Hepatocyte (in vitro differentiated cells): ENCODE measurements at regions not wholly inside any gene's neighbourhood (a gene's known extent, or its start where the extent isn't known, plus 50 kb on each side); places are given as distances from the start of the nearest gene placed in this dataset.

Source experiments
- DNase-seq: peaks from one replicate; pipeline ENCODE4 v3.0.0-alpha.2; 2016; ENCODE audit warnings: low spot score
- H2AFZ ChIP-seq: fragments of 200-600 bp; sonication (generic); 2 replicates; pipeline ENCODE4 v1.6.0; 2016; ENCODE audit warnings: antibody characterized with exemption, mild to moderate bottlenecking
- H3K27ac ChIP-seq: fragments of 200-600 bp; sonication (generic); 2 replicates; pipeline ENCODE4 v1.5.1; 2016; ENCODE audit warnings: mild to moderate bottlenecking
- H3K27me3 ChIP-seq: fragments of 200-600 bp; sonication (generic); 2 replicates; pipeline ENCODE4 v1.6.1; 2016
- H3K36me3 ChIP-seq: fragments of 200-600 bp; sonication (generic); replicated peaks from 2 replicates; pipeline ENCODE4 v1.5.1; 2016; ENCODE audit warnings: low read depth; ENCODE audit not compliant: insufficient read depth
- H3K4me1 ChIP-seq: fragments of 200-600 bp; sonication (generic); 2 replicates; pipeline ENCODE4 v1.5.1; 2016; ENCODE audit warnings: mild to moderate bottlenecking, moderate library complexity; ENCODE audit not compliant: insufficient read depth
- H3K4me2 ChIP-seq: fragments of 200-600 bp; sonication (generic); 2 replicates; pipeline ENCODE4 v1.6.0; 2016
- H3K4me3 ChIP-seq: fragments of 200-600 bp; sonication (generic); 2 replicates; pipeline ENCODE4 v1.5.1; 2016; ENCODE audit warnings: mild to moderate bottlenecking
- H3K79me2 ChIP-seq: fragments of 200-600 bp; sonication (generic); 2 replicates; pipeline ENCODE4 v1.6.0; 2017; ENCODE audit warnings: mild to moderate bottlenecking
- H3K9me2 ChIP-seq: fragments of 200-600 bp; sonication (generic); replicated peaks from 2 replicates; pipeline ENCODE4 v1.6.0; 2017; ENCODE audit warnings: mild to moderate bottlenecking; ENCODE audit not compliant: insufficient read depth
- H3K9me3 ChIP-seq: fragments of 200-600 bp; sonication (generic); 2 replicates; pipeline ENCODE4 v1.5.1; 2016; ENCODE audit warnings: low read depth, mild to moderate bottlenecking
- H4K20me1 ChIP-seq: fragments of 200-600 bp; sonication (generic); 2 replicates; pipeline ENCODE4 v1.6.0; 2016; ENCODE audit warnings: mild to moderate bottlenecking; ENCODE audit not compliant: insufficient read depth, poor library complexity, severe bottlenecking
- EZH2 ChIP-seq: fragments of 200-600 bp; sonication (generic); IDR thresholded peaks from 2 replicates; pipeline ENCODE4 v1.6.1; 2016; ENCODE audit warnings: antibody characterized with exemption, mild to moderate bottlenecking, borderline replicate concordance
- EZH2phosphoT487 ChIP-seq: fragments of 200-600 bp; sonication (generic); IDR thresholded peaks from one replicate; pipeline ENCODE4 v1.6.1; 2018; ENCODE audit warnings: antibody characterized with exemption, mild to moderate bottlenecking, low read depth, moderate library complexity; ENCODE audit not compliant: unreplicated experiment, severe bottlenecking
- WGBS: methylation state at CpG from one replicate; pipeline ENCODE4 v1.1.6; 2016; ENCODE audit warnings: low lambda C conversion rate; ENCODE audit errors: missing lambda C conversion rate; 5-methylcytosine and 5-hydroxymethylcytosine counted together
- TF ChIP-seq, protein P1 (sequence below): fragments of 200-600 bp; sonication (generic); IDR thresholded peaks from 2 replicates; pipeline ENCODE4 v1.5.1; 2016; ENCODE audit warnings: antibody characterized with exemption, mild to moderate bottlenecking; ENCODE audit not compliant: poor library complexity

DNA sequence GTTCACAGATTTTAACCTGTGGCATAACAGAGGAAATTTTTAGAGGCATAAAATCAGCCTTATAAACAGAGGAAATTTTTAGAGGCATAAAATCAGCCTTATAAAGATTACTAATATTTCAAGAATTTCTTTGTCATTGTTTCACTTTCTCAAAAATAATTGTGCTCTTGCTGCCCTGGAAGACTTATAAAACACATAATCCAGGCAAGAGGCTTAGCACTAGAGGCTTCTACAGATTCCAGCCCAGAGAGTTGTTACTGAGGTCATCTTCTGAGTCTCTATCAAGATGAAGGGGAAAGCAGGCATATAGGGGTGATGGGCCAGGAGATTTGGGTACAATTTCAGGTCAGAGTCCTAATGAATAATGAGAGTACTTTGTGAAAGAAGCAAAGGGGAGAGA, 85.7 kb downstream of the RFPL4B start:
- Histone ChIP-seq H3K4me2 (no peak overlapping the region), H2AFZ (no peak overlapping the region), H3K4me1 (no peaks in the 10 kb centered on the region), H3K36me3 (no peaks in the 10 kb centered on the region), H3K9me3 (no peaks in the 10 kb centered on the region), H4K20me1 (no peaks in the 10 kb centered on the region), H3K27me3 (no peaks in the 10 kb centered on the region), H3K4me3 (no peak overlapping the region), H3K9me2 (no peaks in the 10 kb centered on the region), H3K27ac (peak overlapping the region; percentile 20), H3K79me2 (no peaks in the 10 kb centered on the region)
- no peak for DNase-seq
- TF ChIP-seq EZH2 = no peak
- no peak for TF ChIP-seq EZH2phosphoT487
- TF ChIP-seq, protein P1, sequence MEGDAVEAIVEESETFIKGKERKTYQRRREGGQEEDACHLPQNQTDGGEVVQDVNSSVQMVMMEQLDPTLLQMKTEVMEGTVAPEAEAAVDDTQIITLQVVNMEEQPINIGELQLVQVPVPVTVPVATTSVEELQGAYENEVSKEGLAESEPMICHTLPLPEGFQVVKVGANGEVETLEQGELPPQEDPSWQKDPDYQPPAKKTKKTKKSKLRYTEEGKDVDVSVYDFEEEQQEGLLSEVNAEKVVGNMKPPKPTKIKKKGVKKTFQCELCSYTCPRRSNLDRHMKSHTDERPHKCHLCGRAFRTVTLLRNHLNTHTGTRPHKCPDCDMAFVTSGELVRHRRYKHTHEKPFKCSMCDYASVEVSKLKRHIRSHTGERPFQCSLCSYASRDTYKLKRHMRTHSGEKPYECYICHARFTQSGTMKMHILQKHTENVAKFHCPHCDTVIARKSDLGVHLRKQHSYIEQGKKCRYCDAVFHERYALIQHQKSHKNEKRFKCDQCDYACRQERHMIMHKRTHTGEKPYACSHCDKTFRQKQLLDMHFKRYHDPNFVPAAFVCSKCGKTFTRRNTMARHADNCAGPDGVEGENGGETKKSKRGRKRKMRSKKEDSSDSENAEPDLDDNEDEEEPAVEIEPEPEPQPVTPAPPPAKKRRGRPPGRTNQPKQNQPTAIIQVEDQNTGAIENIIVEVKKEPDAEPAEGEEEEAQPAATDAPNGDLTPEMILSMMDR = no peak

DNA sequence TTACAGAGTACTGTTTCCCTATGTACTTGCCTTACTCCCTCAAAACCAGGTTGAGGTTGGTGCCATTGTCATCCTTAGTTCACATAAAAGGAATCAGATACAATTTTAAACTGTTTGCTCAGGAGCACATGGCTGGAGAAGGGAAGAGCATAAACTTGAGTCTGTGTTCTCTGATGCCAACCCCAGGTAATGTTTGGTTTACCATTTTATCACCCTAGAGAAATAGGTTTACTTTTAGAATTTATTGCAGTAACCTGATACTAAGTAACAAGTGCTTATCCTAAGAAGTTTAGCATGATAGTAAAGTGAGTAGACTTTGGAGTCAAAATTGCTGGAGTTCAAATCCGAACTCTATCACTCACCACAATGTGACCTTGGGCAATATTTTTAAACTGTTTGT, 86.3 kb downstream of the RFPL4B start:
- TF ChIP-seq, protein P1 = no peak
- TF ChIP-seq EZH2 = no peak
- TF ChIP-seq EZH2phosphoT487 = no peak
- Histone ChIP-seq H3K4me1 (no peaks in the 10 kb centered on the region), H2AFZ (no peak overlapping the region), H3K4me3 (no peak overlapping the region), H3K27ac (peak overlapping the region; percentile 20), H3K9me2 (no peaks in the 10 kb centered on the region), H3K4me2 (no peak overlapping the region), H3K79me2 (no peaks in the 10 kb centered on the region), H4K20me1 (no peaks in the 10 kb centered on the region), H3K36me3 (no peaks in the 10 kb centered on the region), H3K9me3 (no peaks in the 10 kb centered on the region), H3K27me3 (no peaks in the 10 kb centered on the region)
- WGBS = 33% methylated on average over 1 of the region's 1 CpG
- peak; percentile 10 for DNase-seq

DNA sequence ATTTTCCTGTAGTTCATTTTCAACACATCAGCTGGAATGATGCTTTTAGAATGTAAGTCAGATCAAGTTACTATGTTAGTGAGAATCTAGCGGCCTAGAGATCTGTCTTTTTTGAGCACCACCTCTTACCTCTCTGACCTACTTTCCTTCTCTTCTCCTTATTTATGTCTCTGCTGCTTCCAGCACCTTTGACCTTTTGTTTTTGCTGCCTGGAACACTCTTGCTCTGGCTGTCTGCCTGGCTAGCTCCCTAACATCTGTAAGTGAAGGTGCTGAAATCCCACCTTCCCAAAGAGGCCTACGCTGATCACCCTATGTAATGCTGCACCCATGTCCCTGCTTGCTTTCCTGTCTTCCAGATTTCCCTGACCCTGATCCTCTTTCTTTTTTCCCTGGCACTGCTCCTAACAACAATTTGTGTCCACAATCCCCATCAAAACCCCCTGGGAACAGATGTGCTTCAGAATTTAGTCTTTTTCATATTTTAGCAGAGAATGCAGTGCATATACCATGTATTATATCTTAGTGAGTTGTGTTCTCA, 87.8 kb downstream of the RFPL4B start:
- DNase-seq = no peak
- Histone ChIP-seq H3K36me3 (no peaks in the 10 kb centered on the region), H3K27me3 (no peaks in the 10 kb centered on the region), H3K9me3 (no peaks in the 10 kb centered on the region), H4K20me1 (no peaks in the 10 kb centered on the region), H2AFZ (no peak overlapping the region), H3K27ac (no peak overlapping the region), H3K9me2 (no peaks in the 10 kb centered on the region), H3K4me1 (peaks cover 6% of the 10 kb centered on the region), H3K4me3 (no peak overlapping the region), H3K4me2 (no peak overlapping the region), H3K79me2 (no peaks in the 10 kb centered on the region)
- no peak for TF ChIP-seq EZH2
- TF ChIP-seq, protein P1 = no peak
- TF ChIP-seq EZH2phosphoT487 = no peak
- 89% methylated on average over 2 of the region's 2 CpGs for WGBS

DNA sequence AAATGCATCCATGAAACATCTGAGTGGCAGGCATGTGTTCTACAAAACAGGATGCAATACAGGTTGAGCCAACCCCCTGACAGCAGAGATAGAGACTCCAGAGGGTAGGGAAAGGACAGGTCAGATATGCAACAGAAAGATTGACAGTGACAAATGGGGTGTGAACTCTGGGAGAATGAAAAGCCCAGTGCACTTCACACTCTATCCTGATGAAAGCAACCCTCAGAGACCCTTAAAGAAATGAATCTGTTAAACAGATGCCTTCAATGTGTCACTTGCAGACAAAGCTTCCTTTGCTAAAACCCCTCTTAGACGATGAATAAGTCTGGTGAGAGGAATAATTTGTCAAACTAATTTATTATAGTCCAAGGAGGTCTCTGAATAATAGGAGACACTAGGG, 89.9 kb downstream of the RFPL4B start:
- no peaks in the 10 kb centered on the region for H4K20me1 ChIP-seq
- no peak overlapping the region for H3K27ac ChIP-seq
- H3K36me3 ChIP-seq = no peaks in the 10 kb centered on the region
- TF ChIP-seq EZH2phosphoT487 = no peak
- no peak for TF ChIP-seq EZH2
- TF ChIP-seq, protein P1 = no peak
- H3K79me2 ChIP-seq = no peaks in the 10 kb centered on the region
- WGBS = 38% methylated on average over 1 of the region's 1 CpG
- no peak overlapping the region for H2AFZ ChIP-seq
- no peak for DNase-seq
- no peak overlapping the region for H3K4me3 ChIP-seq
- no peaks in the 10 kb centered on the region for H3K9me2 ChIP-seq
- no peaks in the 10 kb centered on the region for H3K27me3 ChIP-seq
- H3K4me2 ChIP-seq = no peak overlapping the region
- peaks cover 7% of the 10 kb centered on the region for H3K4me1 ChIP-seq
- no peaks in the 10 kb centered on the region for H3K9me3 ChIP-seq
